ENCODE measurements at regions not wholly inside any gene's neighbourhood (a gene's known extent, or its start where the extent isn't known, plus 50 kb on each side); places are given as distances from the start of the nearest gene placed in this dataset.

DNA sequence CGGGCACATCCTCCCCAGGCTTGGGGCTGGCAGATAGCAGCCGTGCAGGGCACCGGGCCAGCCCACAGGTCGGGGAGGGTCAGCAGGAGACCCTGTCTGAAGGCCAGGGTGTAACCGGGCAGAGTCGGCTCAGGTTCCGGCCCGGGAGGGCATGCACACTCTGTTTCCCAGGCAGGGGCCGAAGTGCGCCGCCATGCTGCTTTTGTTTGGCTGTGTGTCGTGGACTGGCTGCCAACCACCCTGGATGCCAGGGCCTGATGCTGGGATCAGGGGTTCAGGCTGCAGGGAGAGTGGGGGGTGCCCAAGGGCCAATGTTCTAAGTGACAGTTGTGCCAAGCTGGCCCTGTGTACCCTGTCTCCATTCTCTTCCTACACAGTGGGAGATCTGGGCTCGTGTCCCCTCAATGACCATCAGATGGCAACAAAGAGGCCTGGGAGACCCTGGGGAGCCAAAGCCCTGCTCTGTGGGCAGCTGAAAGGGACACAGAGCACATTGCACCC is 120.9 kb upstream of the B3GAT1 start:
- TF ChIP-seq POLR2AphosphoS5 (IDR thresholded peaks at IDR 0.05; ENCODE audit: low read depth, low read length), result no peak
- TF ChIP-seq, protein P1, sequence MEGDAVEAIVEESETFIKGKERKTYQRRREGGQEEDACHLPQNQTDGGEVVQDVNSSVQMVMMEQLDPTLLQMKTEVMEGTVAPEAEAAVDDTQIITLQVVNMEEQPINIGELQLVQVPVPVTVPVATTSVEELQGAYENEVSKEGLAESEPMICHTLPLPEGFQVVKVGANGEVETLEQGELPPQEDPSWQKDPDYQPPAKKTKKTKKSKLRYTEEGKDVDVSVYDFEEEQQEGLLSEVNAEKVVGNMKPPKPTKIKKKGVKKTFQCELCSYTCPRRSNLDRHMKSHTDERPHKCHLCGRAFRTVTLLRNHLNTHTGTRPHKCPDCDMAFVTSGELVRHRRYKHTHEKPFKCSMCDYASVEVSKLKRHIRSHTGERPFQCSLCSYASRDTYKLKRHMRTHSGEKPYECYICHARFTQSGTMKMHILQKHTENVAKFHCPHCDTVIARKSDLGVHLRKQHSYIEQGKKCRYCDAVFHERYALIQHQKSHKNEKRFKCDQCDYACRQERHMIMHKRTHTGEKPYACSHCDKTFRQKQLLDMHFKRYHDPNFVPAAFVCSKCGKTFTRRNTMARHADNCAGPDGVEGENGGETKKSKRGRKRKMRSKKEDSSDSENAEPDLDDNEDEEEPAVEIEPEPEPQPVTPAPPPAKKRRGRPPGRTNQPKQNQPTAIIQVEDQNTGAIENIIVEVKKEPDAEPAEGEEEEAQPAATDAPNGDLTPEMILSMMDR (IDR thresholded peaks at IDR 0.05), result no peak
- no peak for TF ChIP-seq SIN3A (IDR thresholded peaks at IDR 0.05; ENCODE audit: borderline replicate concordance, insufficient read depth, low read depth, low read length)
- TF ChIP-seq, protein P2, sequence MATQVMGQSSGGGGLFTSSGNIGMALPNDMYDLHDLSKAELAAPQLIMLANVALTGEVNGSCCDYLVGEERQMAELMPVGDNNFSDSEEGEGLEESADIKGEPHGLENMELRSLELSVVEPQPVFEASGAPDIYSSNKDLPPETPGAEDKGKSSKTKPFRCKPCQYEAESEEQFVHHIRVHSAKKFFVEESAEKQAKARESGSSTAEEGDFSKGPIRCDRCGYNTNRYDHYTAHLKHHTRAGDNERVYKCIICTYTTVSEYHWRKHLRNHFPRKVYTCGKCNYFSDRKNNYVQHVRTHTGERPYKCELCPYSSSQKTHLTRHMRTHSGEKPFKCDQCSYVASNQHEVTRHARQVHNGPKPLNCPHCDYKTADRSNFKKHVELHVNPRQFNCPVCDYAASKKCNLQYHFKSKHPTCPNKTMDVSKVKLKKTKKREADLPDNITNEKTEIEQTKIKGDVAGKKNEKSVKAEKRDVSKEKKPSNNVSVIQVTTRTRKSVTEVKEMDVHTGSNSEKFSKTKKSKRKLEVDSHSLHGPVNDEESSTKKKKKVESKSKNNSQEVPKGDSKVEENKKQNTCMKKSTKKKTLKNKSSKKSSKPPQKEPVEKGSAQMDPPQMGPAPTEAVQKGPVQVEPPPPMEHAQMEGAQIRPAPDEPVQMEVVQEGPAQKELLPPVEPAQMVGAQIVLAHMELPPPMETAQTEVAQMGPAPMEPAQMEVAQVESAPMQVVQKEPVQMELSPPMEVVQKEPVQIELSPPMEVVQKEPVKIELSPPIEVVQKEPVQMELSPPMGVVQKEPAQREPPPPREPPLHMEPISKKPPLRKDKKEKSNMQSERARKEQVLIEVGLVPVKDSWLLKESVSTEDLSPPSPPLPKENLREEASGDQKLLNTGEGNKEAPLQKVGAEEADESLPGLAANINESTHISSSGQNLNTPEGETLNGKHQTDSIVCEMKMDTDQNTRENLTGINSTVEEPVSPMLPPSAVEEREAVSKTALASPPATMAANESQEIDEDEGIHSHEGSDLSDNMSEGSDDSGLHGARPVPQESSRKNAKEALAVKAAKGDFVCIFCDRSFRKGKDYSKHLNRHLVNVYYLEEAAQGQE (IDR thresholded peaks at IDR 0.05; ENCODE audit: insufficient read depth in 1 of 2, low read depth in 2 of 2, low read length in 1 of 2), result no peak

Data from Panc1 (cell line).